Ishikawa (cell line): ENCODE measurements at regions not wholly inside any gene's neighbourhood (a gene's known extent, or its start where the extent isn't known, plus 50 kb on each side); places are given as distances from the start of the nearest gene placed in this dataset.

Source experiments
- CEBPB ChIP-seq: IDR thresholded peaks from 2 replicates; pipeline ENCODE4 v1.6.1; 2012
- CREB1 ChIP-seq: IDR thresholded peaks from 2 replicates; pipeline ENCODE4 v1.6.1; 2012; ENCODE audit warnings: low read depth
- EGR1 ChIP-seq: IDR thresholded peaks from 2 replicates; pipeline ENCODE4 v1.6.1; 2012
- EP300 ChIP-seq: IDR thresholded peaks from 2 replicates; pipeline ENCODE4 v1.6.1; 2012; ENCODE audit warnings: borderline replicate concordance
- MAX ChIP-seq: IDR thresholded peaks from 2 replicates; pipeline ENCODE4 v1.6.1; 2012
- TAF1 ChIP-seq: IDR thresholded peaks from 2 replicates; pipeline ENCODE4 v1.6.1; 2012; ENCODE audit warnings: low read depth, mild to moderate bottlenecking
- TCF12 ChIP-seq: IDR thresholded peaks from 2 replicates; pipeline ENCODE4 v1.6.1; 2012; ENCODE audit warnings: low read depth
- USF1 ChIP-seq: IDR thresholded peaks from 2 replicates; pipeline ENCODE4 v1.6.1; 2012
- YY1 ChIP-seq: IDR thresholded peaks from 2 replicates; pipeline ENCODE4 v1.6.1; 2012; ENCODE audit warnings: low read depth
- ZBTB7A ChIP-seq: IDR thresholded peaks from 2 replicates; pipeline ENCODE4 v1.6.1; 2012; ENCODE audit warnings: low read depth

- TF ChIP-seq CREB1 (no peak), TCF12 (no peak), MAX (no peak), EP300 (no peak), CEBPB (no peak), USF1 (no peak), ZBTB7A (no peak), YY1 (no peak), TAF1 (no peak), EGR1 (no peak)
These were observed 113.6 kb downstream of the SPRY1 start for GRCh38 chr4:123510221-123510620.
